Naive thymus-derived CD8-positive, alpha-beta T cell (primary cell): ENCODE measurements at regions not wholly inside any gene's neighbourhood (a gene's known extent, or its start where the extent isn't known, plus 50 kb on each side); places are given as distances from the start of the nearest gene placed in this dataset.
A peak's percentile ranks its signal among the peaks of the same experiment; 100 is the strongest.
"Not testable (repeated sequence)": the region's sequence is repeated elsewhere in the genome, so short reads cannot be mapped to it uniquely, and the experiment has no call there.

Experiments used
- ATAC-seq, 2 donors: fragments of 150-1000 bp; cut with Tn5 transposase in 1 of 2; sonication (Bioruptor Pico), chemical (Tn5 transposase) in 1 of 2; 1 replicate in 1 of 2; 2 replicates in 1 of 2; pipeline ENCODE4 v1.10.0; 2021; ENCODE audit warnings: mild to moderate bottlenecking in 2 of 2, moderate library complexity in 2 of 2
- POLR2A ChIA-PET: fragments of 350-600 bp; sonication (Branson Sonifier 250); formaldehyde crosslinking; loops from one replicate; lab custom pipeline; 2021; ENCODE audit warnings: antibody characterized with exemption; lab: Charles Lee
- DNase-seq, 10 donors: peaks; one replicate each; pipeline versions ENCODE4 v3.0.0 to v3.0.0-alpha.2; 2020 to 2022
- H3K27ac Mint-ChIP-seq, 10 donors: one replicate each; pipeline ENCODE4 v1.8.0; 2020 to 2022; ENCODE audit warnings: mild to moderate bottlenecking in 10 of 10, mixed read lengths in 10 of 10, moderate library complexity in 4 of 10, inconsistent platforms in 1 of 10
- H3K27me3 Mint-ChIP-seq, 5 donors: one replicate each; pipeline ENCODE4 v1.8.0; 2021 to 2022; ENCODE audit warnings: mixed read lengths in 5 of 5
- H3K36me3 Mint-ChIP-seq, 3 donors: one replicate each; pipeline ENCODE4 v1.8.0; 2020 to 2022; ENCODE audit warnings: mixed read lengths in 3 of 3, mild to moderate bottlenecking in 2 of 3, inconsistent platforms in 1 of 3
- H3K4me1 Mint-ChIP-seq, 4 donors: one replicate each; pipeline ENCODE4 v1.8.0; 2021 to 2022; ENCODE audit warnings: mixed read lengths in 4 of 4
- H3K4me3 Mint-ChIP-seq, 10 donors: one replicate each; pipeline ENCODE4 v1.8.0; 2020 to 2022; ENCODE audit warnings: mild to moderate bottlenecking in 10 of 10, mixed read lengths in 10 of 10, moderate library complexity in 6 of 10, inconsistent platforms in 1 of 10
- H3K9me3 Mint-ChIP-seq, 9 donors: one replicate each; pipeline ENCODE4 v1.8.0; 2020 to 2022; ENCODE audit warnings: mixed read lengths in 9 of 9, mild to moderate bottlenecking in 3 of 9, inconsistent platforms in 1 of 9, moderate library complexity in 1 of 9

DNA sequence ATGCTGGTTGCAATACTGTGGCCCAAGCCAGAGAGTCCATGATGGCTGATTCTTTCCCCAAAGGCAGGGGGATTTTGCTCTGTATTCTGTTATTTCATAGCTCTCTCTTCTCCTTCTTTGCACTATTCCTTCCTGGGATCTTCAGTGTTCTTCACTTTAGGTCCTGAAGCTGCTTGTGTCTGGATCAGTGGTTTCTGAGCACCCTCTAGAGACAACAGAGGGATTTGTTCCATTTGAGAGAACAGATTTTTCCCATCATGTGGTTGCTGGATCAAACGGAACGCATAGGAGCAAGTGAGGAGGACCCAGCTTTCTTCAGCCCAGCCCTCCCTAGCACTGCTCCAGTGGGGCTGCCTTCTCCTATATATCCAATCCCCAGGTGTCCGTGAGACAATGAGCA, 68.7 kb upstream of the SYN3 start:
- Mint-ChIP-seq H3K4me3 (no peak overlapping the region), H3K9me3 (peaks cover 0 to 8% (median 1%) of the 10 kb centered on the region in 9 donors), H3K4me1 (no peaks in the 10 kb centered on the region), H3K27ac (no peak overlapping the region), H3K36me3 (no peaks in the 10 kb centered on the region), H3K27me3 (peaks cover 9 to 28% (median 22%) of the 10 kb centered on the region in 5 donors)
- POLR2A ChIA-PET = no interaction called here
- no peak for ATAC-seq
- DNase-seq = no peak

DNA sequence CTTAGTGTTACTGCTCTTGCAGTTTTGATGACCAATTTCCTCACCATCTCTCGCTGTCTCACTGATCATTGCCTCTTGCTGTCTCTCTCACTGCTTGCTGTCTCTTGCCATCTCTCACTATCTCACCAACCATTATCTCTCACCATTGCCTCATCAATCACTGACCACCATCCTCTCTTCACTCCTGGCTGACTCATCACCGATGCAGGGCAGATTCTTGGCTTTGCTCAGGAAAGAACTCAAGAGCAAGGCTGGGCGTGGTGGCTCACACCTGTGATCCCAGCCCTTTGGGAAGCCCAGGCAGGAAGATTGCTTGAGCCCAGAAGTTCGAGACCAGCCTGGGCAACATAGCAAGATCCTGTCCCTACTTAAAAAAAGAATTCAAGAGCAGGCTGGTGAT, 66.3 kb upstream of the SYN3 start:
- H3K27me3 Mint-ChIP-seq = peaks cover 9 to 28% (median 22%) of the 10 kb centered on the region in 5 donors

DNA sequence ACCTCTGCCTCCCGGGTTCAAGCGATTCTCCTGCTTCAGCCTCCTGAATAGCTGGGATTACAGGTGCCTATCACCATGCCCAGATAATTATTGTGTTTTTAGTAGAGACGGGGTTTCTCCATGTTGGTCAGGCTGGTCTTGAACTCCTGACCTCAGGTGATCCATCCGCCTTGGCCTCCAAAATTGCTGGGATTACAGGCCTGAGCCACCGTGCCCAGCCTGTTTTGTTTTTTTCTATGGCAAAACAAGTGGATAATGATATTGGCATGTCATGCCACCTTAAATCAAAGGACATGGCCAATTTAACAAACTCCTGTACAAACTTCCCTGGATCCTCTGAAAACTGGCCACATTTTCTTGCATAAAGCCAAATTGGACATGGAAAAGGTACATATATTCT, 64.3 kb upstream of the SYN3 start:
- H3K4me1 Mint-ChIP-seq, DNase-seq: not testable (repeated sequence)

More for the DNA sequence above, 66.3 kb upstream of the SYN3 start:
- no peaks in the 10 kb centered on the region for H3K36me3 Mint-ChIP-seq
- peaks cover 0 to 5% (median 0%) of the 10 kb centered on the region in 9 donors for H3K9me3 Mint-ChIP-seq
- no peak overlapping the region for H3K4me3 Mint-ChIP-seq
- no peaks in the 10 kb centered on the region for H3K4me1 Mint-ChIP-seq
- no peak overlapping the region for H3K27ac Mint-ChIP-seq
- ATAC-seq (no peak), DNase-seq (no peak)
- POLR2A ChIA-PET = no interaction called here

DNA sequence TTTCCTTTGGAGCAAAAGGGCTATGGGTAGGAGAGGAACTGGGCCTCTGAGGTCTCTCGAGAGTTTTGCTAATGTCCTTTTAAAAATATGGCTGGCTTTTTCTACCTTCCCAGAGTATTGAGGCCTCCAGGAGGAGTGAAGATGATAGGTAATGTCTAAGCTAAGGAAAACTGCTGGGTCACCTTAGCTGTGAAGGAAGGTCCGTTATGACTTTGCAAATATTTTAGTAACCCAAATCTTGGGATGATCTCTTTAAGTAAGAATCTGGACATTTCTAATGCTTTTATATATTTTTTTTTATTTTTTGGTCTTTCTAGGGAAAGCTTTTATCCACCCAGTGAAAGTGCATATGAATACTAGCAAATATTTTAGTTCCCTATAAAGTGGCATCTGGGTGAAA, 60.9 kb upstream of the SYN3 start:
- Mint-ChIP-seq H3K4me3 (no peak overlapping the region), H3K27me3 (peaks cover 0 to 8% (median 2%) of the 10 kb centered on the region in 5 donors), H3K4me1 (no peaks in the 10 kb centered on the region), H3K27ac (no peak overlapping the region), H3K36me3 (no peaks in the 10 kb centered on the region), H3K9me3 (peaks cover 0 to 5% (median 0%) of the 10 kb centered on the region in 9 donors)
- no peak for DNase-seq
- no peak for ATAC-seq
- POLR2A ChIA-PET = no interaction called here

More for the DNA sequence above, 64.3 kb upstream of the SYN3 start:
- ATAC-seq, H3K4me3 Mint-ChIP-seq, POLR2A ChIA-PET, H3K27ac Mint-ChIP-seq, H3K9me3 Mint-ChIP-seq, H3K36me3 Mint-ChIP-seq: not testable (repeated sequence)
- H3K27me3 Mint-ChIP-seq = peaks cover 9 to 26% (median 17%) of the 10 kb centered on the region in 5 donors

DNA sequence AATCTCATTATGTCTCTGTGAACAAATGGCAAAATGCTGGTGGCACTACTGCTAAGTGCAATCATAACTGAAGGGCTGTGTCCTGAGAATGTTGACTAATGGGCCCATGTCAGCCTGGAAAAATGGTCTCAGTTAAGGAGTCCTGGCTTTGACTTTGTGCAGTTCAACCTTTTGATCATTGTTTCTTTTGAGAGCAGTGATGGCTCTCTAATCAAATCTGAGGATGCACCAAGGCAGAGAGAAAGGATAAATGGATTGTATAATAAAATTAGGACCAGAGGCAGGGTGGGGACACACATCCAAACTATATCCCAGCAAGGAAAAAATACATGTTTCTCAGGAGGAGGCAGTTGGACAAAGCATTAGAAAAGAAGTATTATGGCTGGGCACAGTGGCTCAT, 59.6 kb upstream of the SYN3 start:
- POLR2A ChIA-PET = no interaction called here
- DNase-seq (no peak), ATAC-seq (no peak)
- no peak overlapping the region for H3K4me3 Mint-ChIP-seq
- peaks cover 0 to 2% (median 0%) of the 10 kb centered on the region in 9 donors for H3K9me3 Mint-ChIP-seq
- no peaks in the 10 kb centered on the region for H3K36me3 Mint-ChIP-seq
- peaks cover 0 to 1% (median under 1%) of the 10 kb centered on the region in 4 donors for H3K4me1 Mint-ChIP-seq
- no peak overlapping the region for H3K27ac Mint-ChIP-seq
- peaks cover 0 to 3% (median 2%) of the 10 kb centered on the region in 5 donors for H3K27me3 Mint-ChIP-seq

DNA sequence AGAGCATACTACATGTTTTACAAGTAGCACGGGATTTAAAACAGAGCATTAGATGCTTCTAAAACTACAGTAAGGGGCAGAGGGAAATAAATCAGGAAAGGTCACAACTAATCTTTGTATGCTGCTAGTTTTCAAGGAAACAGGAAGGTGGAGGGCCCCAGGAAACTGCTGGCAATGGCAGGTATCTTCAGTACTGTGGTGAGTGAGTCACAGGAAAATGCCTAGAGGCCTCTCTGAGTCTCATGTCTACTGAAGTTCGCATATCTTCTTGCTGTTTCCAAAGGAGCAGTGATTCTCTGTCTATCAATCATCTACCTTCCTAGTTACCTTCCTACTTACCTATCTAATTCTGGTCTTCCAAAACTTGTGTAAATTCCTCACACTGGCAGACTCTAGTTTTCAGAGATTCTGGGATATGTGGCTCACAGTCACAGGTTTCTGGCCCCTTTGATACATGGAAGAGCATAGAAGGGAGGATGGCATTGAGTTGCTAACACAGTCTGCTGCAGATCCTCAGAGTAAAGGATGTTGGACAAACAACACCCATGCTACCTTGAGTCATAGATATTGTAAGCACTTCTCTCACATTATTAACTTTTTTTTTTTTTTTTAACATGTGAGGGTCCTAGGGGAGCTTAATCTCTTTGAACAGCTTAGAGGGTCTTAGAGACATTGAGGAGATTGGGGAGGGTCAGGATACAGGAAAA, 58.8 kb upstream of the SYN3 start:
- Mint-ChIP-seq H3K27ac (no peak overlapping the region), H3K36me3 (no peaks in the 10 kb centered on the region), H3K4me1 (peaks cover 0 to 8% (median 5%) of the 10 kb centered on the region in 4 donors), H3K9me3 (no peaks in the 10 kb centered on the region), H3K27me3 (no peaks in the 10 kb centered on the region), H3K4me3 (no peak overlapping the region)
- DNase-seq = no peak
- ATAC-seq = no peak
- POLR2A ChIA-PET = no interaction called here

DNA sequence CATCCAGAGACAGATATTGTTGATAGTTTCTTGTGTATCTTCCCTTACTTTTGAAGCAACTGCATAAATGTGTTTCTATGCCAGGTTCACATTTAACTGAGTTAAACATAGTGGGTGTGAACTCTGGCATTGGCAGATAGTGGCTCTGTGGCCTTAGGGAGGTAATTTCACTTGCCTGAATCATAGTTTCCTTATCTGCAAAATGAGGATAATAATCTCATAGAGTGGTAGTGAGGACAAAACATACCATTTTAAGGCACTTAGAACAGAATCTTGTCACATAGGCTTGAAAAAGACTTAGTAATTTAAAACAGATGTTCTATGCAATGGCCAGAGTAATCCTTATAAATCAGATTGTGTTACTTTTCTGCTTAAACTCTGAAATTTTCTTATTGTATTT, 56.4 kb upstream of the SYN3 start:
- Mint-ChIP-seq H3K9me3 (no peaks in the 10 kb centered on the region), H3K27ac (no peak overlapping the region), H3K36me3 (no peaks in the 10 kb centered on the region), H3K4me3 (no peak overlapping the region), H3K4me1 (peaks cover 0 to 8% (median 5%) of the 10 kb centered on the region in 4 donors), H3K27me3 (peaks cover 0 to 4% (median 0%) of the 10 kb centered on the region in 5 donors)
- no peak for DNase-seq
- no peak for ATAC-seq
- POLR2A ChIA-PET = no interaction called here

DNA sequence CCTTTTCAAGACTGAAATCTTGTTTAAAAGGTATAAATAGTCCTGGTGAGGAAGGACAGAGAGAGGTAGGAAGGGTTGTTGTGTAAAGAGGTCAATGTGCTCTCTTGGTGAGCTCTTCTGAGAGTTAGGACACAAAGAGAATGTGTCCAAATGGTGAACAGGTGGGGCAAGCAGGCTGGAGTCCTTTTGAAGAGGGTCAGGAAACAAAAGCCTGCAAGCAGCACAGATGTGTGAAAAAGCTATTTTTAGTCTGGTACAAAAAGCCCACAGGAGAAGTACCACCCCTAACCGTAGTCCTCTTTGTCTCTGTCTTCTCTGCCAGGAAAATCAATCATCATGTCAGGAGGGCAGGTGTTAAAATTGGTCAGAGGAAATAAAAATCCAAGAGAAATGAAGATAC, 54.4 kb upstream of the SYN3 start:
- no peak overlapping the region for H3K4me3 Mint-ChIP-seq
- DNase-seq (no peak), ATAC-seq (no peak)
- H3K27me3 Mint-ChIP-seq = peaks cover 0 to 5% (median 3%) of the 10 kb centered on the region in 5 donors
- H3K36me3 Mint-ChIP-seq = no peaks in the 10 kb centered on the region
- peaks cover 0 to 8% (median 5%) of the 10 kb centered on the region in 4 donors for H3K4me1 Mint-ChIP-seq
- H3K27ac Mint-ChIP-seq = no peak overlapping the region
- POLR2A ChIA-PET = no interaction called here
- no peaks in the 10 kb centered on the region for H3K9me3 Mint-ChIP-seq

DNA sequence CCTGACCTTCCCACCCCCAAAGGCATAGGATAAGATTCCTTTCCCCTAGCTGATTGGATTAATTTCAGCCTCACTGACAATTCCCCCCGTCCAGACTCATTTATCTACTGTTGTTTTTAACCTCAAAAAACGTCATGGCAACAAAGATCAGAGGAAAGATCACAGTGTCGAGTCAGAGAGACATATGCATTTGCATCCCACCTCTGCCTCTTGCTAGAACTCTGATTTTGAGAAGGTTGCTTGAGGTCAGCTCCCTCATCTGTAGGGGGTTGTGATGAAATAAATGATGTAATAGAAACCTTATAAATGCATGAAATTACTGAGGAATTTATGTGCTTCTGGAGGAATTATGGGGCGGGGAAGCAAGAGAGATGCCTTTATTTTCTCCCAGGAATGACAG, 53.3 kb upstream of the SYN3 start:
- ATAC-seq (no peak), DNase-seq (no peak)
- Mint-ChIP-seq H3K4me3 (no peak overlapping the region), H3K27me3 (peaks cover 0 to 7% (median 3%) of the 10 kb centered on the region in 5 donors), H3K27ac (no peak overlapping the region), H3K4me1 (peaks cover 0 to 8% (median 5%) of the 10 kb centered on the region in 4 donors), H3K9me3 (no peaks in the 10 kb centered on the region), H3K36me3 (no peaks in the 10 kb centered on the region)
- POLR2A ChIA-PET = no interaction called here

DNA sequence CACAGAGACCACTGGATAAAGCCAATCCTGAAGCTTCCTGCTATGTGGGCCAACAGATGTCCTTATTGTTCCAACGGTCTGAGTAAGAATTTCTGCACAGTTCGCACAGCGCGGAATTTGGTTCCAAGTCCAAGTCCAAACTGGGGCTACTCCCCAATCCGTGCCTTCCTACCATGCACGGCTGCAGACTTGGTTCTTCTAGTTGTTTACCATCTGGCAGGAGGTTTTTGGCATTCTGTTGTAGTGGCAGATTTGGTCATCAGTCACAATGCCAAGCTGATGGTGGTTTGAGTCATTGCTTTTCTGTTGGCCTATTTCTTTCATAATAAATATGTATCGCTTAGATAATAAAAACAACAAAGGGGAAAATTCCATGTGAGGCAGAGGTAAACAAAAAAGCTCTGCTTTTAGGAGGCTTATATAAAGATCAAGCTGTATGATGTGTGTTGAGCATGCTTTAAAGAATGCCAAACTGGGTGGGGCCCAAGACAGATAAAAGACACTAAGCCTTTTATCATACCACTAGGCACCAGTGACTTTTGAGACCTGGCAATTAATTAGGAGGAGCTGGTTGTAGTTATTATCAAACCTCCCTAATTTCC, 52.5 kb upstream of the SYN3 start:
- no peak for DNase-seq
- ATAC-seq = no peak
- POLR2A ChIA-PET = no interaction called here
- H3K36me3 Mint-ChIP-seq = no peaks in the 10 kb centered on the region
- peaks cover 0 to 7% (median 3%) of the 10 kb centered on the region in 5 donors for H3K27me3 Mint-ChIP-seq
- no peak overlapping the region for H3K27ac Mint-ChIP-seq
- H3K9me3 Mint-ChIP-seq = no peaks in the 10 kb centered on the region
- H3K4me1 Mint-ChIP-seq = peaks cover 0 to 8% (median 5%) of the 10 kb centered on the region in 4 donors
- no peak overlapping the region for H3K4me3 Mint-ChIP-seq

DNA sequence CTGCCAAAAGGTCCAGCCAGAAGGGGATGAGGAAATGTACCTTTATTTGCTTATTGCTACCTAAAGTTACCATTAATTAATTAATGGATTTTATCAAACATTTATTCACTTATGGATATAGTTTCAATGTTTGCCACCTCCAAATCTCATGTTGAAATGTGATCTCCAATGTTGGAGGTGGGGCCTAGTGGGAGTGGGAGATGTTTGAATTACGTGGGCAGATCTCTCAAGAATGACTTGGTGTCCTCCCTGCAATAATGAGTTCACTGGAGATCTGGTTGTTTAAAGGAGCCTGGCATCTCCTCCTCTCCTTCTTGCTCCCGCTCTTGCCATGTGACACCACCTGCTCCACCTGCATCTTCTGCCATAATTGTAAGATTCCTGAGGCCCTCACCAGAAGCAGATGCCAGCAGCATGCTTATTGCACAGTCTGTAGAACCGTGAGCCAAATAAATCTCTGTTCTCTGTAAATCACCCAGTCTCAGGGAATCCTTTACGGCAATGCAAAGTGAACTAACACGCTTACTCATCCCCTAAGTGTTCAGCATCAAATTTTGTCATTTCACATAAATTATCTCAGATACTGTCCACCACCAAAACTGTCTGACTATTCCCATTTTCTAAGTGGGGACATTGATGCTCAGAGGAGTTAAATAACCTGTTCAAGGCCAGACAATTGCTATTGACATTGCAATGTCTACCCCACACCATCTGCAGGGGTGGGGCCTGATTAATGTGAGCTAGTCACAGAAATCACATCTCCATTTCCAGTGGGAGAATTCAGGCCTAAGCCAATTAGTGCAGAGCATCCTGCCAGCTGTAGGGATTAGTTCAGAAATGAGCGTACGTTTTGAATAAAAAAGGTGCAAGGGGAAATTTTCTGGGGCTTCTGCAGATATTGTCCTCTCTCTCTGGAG, 51.6 kb upstream of the SYN3 start:
- H3K27ac Mint-ChIP-seq = peak overlapping the region in 1 of 10 donors; percentile 17
- peaks cover 0 to 2% (median 0%) of the 10 kb centered on the region in 9 donors for H3K9me3 Mint-ChIP-seq
- H3K36me3 Mint-ChIP-seq = no peaks in the 10 kb centered on the region
- H3K4me1 Mint-ChIP-seq = peaks cover 0 to 8% (median 5%) of the 10 kb centered on the region in 4 donors
- no peak for ATAC-seq
- H3K4me3 Mint-ChIP-seq = no peak overlapping the region
- POLR2A ChIA-PET = no interaction called here
- DNase-seq = no peak
- peaks cover 3 to 9% (median 4%) of the 10 kb centered on the region in 5 donors for H3K27me3 Mint-ChIP-seq

DNA sequence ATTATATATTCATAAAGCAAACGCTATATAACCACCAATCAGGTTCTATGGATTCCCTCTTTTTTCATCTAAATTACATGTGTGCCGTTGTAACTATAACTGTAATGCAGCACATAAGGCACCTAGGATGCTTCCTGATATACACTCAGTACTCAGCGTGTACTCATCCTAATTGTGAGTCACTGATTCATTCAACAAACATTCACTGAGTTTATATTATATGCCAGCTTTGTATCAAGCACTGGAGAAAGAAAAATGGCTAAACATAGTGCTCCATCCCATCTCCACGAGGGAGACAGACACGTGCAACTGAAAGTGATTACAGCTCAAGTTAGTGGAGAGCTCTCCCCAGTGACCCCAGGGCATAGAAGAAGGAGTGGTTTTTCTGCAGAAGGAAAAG, 49.9 kb upstream of the SYN3 start:
- H3K4me3 Mint-ChIP-seq = no peak overlapping the region
- DNase-seq (no peak), ATAC-seq (no peak)
- no peak overlapping the region for H3K27ac Mint-ChIP-seq
- H3K36me3 Mint-ChIP-seq = no peaks in the 10 kb centered on the region
- POLR2A ChIA-PET = no interaction called here
- H3K27me3 Mint-ChIP-seq = peaks cover 4 to 9% (median 7%) of the 10 kb centered on the region in 5 donors
- H3K9me3 Mint-ChIP-seq = peaks cover 0 to 8% (median 3%) of the 10 kb centered on the region in 9 donors
- H3K4me1 Mint-ChIP-seq = peaks cover 0 to 8% (median 5%) of the 10 kb centered on the region in 4 donors
